ENCODE measurements at regions not wholly inside any gene's neighbourhood (a gene's known extent, or its start where the extent isn't known, plus 50 kb on each side); places are given as distances from the start of the nearest gene placed in this dataset.

DNA sequence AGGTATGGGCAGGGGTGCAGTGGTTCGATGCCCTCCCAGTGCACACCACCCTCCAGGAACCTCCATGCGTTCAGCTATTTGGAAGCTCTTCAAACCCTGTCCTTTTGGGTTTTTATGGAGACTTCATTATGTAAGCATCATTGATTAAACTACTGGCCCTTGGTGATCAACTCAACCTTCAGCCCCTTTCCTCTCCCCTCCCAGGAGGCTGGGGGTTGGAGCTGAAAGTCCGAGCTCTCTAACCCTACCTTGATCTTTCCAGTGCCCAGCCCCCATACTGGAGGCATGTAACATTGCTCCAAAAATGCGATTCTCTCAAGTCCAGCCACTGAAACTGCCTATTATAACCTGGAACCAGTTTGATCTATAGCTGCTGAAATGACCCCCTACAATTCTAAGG, 188.1 kb downstream of the IPO8 start:
- DNase-seq (ENCODE audit: low spot score) = no peak

DNA sequence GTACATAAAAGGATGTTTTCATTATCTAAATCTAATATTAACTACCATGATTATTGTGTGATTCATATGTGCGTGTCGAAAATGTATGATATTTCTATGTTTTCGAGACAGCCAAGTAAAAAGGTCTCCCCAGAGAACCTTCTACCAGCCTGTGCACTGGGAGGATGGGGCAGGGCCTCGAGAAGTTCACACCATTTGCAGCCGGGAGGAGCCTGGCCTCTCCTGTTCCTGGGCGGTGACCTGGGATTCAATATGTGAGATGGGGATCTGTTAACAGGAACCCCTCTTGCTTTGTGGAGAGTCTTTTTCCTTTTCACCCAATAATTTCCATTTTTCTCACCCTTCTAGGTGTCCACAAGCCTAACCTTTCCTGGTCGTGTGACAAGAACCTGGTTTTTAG, 189.3 kb downstream of the IPO8 start:
- no peak for DNase-seq (ENCODE audit: low spot score)

DNA sequence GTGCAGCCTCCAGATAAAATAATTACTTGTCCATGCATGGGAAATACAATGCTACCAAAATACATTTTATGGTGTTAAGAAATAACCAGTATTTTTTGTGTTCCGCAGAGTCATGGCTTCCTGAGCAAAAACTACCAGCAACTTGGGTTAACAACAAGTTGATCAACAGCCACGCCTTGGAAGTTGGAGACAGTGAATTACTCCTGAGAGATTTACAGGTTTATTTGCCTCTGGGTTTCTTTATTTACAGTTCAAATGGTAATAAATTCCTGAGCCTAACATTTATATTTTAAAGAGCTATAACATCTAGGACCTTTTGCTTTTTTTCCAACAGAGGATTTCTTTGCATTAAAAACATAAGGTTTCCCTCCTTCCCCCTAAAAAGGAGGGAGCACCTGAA, 194.0 kb downstream of the IPO8 start:
- DNase-seq (ENCODE audit: low spot score) = no peak

DNA sequence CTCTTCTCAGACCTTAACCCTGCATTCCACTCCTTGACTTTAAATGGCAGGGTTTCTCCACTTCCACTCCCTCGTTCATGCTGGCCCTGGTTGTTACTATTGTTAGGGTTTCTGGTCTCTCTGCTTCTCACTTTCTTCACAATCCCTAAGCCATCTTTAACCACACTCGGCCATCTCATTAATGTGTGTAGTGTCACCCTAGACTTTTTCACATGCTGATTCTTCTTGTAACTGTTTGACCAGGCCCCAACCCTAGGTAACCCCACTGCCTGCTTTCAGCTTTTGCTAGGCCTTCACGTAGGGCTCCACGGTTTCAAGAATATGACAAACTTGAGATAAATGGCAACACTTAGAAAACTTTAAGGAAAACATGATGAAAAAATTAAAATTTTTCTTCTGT, 195.1 kb downstream of the IPO8 start:
- no peak for DNase-seq (ENCODE audit: low spot score)

DNA sequence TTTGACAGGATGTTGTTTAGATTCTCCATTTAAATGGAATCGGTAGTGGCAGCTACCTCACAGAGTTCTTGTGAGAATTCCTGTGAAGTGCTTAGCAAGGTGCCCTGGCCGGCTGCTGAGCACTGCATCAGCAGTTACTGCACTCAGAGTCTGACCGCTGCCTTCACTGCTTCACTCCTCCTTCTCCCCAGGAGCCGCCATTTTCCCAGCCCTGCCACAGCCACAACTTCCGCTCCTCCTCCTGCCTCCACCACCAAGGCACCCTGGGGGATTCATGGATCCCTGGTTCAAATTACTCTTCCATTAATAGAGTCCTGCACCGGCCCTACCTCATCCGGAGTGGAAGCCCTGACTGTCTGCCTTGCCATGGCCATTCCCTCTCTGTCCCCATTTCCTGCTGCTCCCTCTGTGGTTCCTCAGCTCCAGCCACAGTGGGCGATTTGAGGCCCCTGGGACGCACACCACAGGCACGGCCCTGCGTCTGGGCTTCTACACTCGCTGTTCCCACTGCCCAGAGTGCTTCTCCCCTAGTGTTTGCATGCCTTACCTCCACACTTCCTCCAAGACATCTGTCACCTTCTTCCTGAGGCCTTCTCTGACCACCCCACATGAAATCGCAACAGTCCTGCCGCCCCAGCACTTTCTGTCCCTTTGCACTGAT, 210.3 kb downstream of the IPO8 start:
- DNase-seq (ENCODE audit: low spot score) = no peak

DNA sequence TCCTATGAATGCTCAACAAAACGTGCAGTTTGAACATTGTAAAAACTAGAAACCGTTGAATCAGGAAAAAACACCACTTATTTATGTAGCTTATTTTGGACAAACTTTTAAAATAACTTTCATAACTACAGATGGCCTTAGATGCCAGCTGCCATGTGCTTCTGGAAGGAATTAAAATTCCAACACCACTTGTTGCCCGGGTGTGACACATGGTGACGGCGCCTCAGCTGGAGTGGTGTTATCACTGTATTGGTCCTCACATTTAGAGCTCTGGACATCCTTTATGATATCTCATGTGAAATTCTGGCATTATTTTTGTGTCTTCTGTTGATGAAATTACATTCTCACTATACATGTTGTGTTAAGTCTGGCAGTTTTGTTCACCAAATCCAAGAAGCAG, 211.0 kb downstream of the IPO8 start:
- DNase-seq (ENCODE audit: low spot score) = no peak

DNA sequence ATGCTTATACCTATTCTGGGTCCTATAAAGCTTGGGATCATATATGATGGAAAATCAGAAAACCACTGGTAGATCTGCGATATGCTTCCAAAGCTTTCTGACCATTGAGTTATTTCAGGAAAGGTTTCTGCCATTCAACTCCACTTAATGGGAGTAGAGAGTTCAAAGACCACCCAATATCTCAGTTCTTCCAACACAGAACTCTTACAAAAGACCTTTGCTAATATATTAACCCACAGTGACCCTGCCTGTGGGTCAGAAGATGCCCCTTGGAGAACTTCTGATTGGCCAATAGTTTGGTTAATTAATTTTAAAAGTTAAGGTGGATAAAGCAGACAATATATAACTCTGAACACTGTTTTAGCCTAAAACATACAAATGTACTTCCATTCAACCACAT, 213.0 kb downstream of the IPO8 start:
- DNase-seq (ENCODE audit: low spot score) = no peak

DNA sequence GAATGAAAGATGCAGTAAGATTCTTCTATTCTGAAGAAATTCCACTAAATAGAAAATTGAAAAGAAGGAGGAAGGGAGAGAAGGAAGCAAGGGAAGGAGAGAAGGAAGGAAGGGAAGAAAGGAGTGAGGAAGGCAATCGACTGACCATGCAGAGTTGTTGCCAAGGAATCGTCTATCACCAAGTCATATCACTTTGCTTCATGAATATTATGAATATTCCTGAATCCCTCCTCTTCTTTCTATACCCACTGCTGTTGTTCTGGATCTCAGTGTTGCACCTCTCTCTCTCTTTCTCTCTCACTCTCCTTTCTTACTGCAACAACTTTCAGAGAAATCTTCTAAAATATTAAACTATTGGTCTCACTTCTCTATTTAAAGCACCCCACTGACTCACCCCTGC, 222.4 kb downstream of the IPO8 start:
- DNase-seq (ENCODE audit: low spot score) = no peak

DNA sequence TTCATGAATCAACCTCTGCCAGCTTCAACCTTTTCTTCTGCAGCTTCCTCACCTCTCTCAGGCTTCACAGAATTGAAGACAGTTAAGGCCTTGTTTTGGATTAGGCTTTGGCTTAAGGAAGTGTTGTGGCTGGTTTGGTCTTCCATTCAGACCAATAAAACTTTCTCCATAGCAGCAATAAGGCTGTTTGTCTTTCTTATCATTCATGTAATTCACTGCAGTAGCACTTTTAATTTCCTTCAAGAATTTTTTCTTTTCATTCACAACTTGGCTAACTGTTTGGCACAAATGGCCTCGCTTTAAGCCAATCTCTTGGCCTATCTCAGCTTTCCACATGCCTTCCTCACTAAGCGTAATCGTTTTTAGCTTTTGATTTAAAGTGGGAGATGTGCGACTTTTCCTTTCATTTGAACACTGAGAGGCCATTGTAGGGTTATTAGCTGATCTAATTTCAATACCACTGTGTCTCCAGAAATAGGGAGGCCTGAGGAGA, 229.5 kb downstream of the IPO8 start:
- DNase-seq (ENCODE audit: low spot score) = no peak

DNA sequence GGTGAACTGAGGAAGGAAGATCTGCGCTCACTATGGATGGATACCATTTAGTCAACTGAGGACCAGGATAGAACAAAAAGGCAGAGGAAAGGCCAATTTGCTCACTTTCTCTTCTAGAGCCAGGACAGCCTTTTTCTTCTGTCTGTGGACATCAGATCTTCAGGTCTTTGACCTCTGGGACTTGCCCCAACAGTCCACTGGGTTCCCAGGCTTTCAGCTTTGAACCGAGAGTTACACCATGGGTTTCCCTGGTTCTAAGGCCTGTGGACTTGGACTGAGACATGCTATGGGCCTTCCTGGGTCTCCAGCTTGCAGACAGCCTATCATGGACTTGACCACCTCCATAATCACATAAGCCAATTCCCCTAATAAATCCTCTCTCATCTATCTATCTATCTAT, 232.0 kb downstream of the IPO8 start:
- DNase-seq (ENCODE audit: low spot score) = no peak

DNA sequence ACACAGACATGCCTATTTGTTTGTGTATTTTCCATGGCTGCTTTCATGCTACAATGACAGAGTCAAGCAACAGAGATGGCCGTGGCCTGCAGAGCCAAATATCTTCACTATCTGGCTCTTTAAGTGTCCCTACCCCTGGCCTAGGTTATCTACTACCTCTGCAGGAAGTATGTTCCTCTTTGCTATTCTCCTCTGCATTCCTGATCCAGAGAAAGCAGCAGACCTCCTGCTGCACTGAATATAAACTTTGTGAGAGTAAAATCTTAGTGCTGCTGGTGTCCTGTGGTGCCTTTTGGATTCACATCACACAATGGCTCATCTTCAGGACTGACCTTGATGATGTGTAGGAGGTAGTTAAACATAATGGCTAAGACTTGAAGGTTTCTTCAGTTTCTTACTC, 233.4 kb downstream of the IPO8 start:
- DNase-seq (ENCODE audit: low spot score) = no peak

DNA sequence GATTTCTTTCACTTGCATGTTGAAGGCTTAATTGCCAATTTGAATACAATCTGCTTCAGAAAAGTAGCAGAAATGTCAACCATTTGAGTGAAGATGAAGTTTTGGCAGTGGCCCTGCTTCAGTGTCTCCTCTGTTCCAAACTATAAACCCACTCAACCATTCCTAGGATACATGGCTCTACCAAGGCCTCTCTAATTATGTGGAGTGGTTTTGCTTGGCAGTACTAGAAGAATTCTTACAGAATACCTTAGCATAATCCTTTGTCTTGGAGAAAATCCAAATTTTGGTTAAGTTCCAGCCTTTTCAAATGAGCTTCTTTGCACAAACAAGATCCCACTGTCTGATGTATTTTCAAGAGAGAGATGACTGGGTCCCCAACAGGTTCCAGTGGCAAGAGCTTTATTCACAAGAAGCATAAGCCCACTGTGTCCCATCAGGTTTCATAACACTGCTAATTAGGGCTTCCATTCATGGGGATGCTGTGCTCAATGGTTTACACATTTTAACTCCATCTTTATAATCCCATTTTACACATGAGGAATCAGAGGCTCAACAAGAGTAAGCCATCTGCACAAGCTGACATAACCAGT, 234.5 kb downstream of the IPO8 start:
- DNase-seq (ENCODE audit: low spot score) = no peak

DNA sequence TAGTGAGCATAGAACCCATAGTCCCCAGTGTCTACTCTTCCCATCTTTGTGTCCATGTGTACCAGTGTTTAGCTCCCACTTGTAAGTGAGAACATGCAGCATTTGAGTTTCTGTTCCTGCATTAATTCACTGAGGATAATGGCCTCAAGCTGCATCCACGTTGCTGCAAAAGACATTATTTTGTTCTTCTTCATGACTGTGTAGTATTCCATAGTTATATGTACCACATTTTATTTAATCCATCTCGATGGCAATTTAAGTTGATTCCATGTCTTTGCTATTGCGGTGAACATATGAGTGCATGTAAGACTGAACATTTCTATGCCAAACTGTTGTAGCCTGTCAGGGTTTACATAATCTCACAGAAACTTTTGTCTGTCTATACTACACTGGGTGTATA, 237.2 kb downstream of the IPO8 start:
- no peak for DNase-seq (ENCODE audit: low spot score)

DNA sequence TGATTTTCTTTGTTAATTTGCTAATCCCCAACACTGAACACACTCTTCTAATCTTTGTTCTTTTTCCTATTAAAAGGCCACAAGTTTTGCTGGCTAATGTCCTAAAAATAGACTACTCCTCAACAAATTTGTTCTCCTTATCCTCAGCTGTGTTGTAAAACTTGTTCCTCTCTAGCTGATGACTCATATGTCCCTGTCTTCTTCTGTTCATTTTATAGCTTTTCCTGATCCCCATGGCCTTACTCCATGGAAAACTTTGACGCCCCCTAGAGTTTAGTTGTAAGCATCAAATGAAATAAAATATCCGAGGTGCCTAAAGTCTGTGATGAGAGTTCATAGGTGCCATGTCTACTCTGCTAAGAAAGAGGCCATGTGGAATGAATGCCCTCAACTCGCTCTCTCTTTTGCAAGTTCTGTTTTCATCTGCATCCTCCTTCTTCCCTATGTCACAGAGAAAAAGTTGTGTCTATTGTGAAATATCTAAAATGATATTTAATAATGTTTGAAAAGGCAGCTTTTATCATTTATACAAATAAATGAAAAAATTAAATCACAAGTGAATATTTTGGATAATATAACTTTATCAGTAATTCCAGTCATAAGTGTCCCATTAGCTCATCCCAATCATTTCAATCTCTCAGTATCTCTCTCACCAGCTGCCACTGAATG, 237.9 kb downstream of the IPO8 start:
- no peak for DNase-seq (ENCODE audit: low spot score)

DNA sequence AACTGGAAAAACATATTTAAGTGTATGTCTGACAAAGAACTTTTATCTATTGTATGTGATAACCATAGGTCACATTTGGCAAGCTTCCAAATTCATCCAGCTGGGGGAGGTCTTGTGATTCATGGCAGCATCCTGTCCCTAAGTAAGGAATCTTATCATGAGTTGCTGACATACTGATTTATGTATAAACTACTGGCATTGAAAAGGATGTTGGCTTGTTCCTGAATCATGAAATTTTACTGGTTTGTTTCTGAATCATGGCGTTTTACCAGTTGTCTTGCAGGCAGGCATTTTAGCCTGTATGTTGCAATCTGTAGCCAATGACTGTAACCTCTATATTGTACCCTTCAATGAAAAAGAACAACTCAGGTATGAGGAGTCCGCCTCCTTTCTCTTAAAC, 244.8 kb downstream of the IPO8 start:
- DNase-seq (ENCODE audit: low spot score) = no peak

DNA sequence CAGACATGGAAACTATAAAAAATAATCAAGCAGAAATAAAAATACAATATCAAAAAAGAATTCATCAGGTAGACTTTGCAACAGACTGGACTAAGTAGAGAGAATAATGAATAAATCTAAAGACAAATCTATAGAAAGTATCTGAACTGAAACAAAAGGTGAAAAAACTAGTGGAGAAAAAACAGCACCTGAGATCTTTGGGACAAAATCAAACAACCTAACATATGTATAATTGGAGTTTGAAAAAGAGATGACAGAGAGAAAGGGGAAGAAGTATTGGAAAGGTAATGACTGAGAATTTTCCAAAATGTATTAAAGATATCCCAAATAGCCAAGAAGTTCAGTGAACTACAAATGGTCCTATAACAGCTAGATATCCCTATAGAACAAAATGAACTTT, 245.4 kb downstream of the IPO8 start:
- no peak for DNase-seq (ENCODE audit: low spot score)

DNA sequence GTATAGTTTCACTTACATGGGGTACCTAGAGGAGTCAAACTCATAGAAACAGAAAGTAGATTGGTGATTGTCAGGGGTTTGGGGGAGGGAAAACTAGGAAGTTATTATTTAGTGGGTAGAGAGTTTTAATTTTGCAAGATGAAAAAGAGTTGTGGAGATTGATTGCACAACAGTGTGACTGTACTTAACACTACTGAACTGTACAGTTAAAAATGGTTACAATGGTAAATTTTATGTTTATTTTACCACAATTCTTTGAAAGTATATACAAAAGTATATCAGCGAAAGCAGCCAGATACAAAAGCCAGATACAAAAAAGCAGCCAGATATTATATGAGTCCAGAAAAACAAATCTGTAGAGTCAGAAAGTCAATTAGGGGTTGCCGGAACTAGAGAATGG, 247.6 kb downstream of the IPO8 start:
- DNase-seq (ENCODE audit: low spot score) = no peak

DNA sequence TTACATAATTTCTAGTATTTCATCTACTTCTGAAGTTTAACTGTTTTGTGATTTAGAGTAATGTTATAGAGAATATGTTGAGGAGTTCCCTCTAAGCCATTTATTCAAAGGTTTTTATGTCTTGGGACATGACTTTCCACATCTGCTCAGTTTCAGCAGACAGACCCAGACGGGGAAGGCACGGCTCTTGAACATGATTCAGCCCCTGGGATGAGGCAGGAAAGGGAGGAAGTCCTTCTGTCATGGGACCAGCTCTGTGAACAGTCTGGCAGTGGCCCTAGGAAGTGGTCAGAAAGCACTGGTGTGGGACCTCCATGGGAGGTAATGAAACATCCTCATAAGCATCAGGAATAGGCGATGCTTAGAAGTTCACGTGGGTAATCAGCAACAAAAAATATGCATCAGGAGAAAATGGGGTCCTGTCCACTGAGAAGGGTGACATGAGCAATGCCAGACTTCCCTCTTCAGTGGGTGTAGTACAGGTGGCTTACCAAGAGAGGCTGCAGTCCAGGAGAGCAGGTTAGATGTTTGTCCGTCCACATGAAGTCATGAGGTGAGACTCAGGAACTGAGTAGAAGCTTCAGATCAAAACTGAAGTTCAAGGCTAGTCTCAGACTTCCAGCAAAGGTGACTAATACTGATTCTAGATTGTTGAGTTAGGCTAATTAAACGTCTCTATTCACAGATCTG, 248.5 kb downstream of the IPO8 start:
- DNase-seq (ENCODE audit: low spot score) = no peak

DNA sequence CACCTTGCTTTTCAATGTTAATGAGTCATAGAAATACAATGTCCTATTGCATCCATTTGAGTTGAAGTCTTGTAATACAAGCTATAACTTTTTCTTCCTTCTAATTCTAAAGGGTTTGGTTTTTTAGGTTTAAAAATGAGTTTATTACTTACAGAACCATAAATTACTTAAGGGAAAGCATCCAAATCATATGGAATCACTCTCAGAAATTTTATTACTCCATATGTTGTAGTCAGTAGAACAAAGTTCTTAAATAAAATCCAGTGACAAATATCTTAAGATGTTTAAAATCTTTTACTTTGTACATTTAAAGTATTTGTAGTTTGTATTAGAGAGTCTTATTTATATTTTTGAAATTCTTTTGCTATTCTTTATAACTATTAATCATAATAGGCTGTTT, 253.2 kb downstream of the IPO8 start:
- DNase-seq (ENCODE audit: low spot score) = no peak

DNA sequence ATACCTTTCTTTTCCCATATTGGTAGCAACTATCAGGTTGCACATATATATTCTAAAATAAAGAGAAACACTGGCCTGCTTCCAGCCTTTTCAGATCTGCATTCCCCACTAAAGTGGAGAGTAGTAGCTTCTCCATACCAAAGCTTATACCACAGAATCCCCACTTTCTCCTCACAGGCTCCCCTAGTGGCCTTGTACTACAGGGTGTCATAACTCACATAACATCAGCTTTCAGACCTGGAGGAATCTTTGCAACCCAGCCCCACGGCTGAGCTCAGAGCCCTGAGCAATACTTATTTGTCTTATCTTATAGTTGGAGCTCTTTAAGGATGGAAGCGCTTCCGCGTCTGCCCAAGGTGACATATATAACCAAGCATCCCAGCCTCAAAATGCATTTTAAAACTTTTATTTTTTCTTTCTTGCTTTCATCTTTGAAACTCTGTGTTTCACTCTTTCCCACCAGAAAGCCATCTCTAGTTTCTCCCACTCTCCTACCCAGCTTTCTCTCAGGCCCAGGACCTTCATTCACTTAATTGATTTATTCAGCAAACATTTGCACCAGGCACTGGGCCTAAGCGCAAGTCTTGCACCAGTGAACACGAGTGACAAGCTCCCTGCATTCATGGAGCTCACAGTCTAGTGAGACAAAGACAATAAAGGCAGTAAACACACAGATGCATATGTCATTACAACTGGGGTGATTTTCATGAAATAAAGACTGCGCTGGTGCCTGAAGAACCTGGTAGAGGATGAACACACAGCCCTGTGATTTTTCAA, 254.7 kb downstream of the IPO8 start:
- no peak for DNase-seq (ENCODE audit: low spot score)

DNA sequence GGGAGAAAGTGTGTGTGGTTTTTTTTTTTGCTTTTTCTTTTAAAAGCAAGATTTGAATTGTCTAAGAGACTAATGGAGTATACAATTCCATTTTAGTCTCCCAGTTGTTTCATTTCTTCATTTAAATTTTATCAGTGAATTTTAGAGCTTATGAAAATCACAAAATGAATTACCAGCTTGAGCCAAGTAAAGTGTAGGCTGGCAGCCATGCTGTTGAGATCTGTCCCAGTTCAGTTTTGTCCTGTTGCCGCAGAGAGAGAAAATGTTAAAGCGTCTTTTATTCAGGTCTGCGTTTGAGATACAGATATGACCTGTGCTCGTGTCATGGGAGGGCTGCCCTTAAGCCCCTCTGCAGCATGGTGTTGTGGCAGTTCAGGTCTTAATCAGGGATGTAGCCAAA, 256.5 kb downstream of the IPO8 start:
- no peak for DNase-seq (ENCODE audit: low spot score)

DNA sequence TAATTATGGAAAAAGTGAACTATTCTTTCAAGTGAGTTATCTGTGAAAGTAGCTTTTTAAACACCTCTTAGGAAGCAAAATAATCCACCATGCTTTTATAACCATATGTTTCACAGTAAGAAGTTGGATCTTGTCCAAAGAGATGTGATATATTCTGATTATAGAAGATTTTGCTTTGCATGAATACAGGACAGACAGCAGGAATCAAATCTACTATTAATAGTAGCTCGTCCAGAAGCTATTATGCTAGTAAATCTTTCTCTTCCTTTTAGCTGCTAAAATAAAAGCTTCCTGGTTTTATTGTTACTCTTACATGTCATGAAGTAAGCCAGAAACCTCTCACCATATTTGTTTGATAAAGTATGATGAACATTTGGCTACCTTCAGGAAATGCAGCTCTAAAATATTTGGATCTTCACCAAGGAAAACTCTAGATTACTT, 257.0 kb downstream of the IPO8 start:
- DNase-seq (ENCODE audit: low spot score) = no peak
